ENCODE measurements at regions not wholly inside any gene's neighbourhood (a gene's known extent, or its start where the extent isn't known, plus 50 kb on each side); places are given as distances from the start of the nearest gene placed in this dataset.

DNA sequence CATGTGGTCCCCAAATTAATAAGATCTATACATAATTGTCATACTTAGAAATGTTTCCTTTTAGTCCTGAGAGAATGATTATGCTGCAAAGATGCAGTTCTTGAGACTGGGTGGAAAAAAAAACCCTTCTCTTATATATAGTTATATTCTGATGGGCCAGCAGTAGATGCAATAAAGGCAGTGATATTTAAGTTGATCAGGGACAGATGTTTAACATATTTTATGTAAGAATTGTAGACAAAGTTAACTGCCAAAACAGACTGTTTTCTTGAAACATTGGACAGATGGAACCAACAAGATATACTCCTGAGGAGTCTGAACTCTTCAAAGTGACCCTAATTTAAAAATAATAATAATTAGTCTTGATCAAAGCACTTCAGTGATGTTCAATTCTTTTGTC is 172.0 kb upstream of the LRIG1 start:
- H3K4me3 ChIP-seq (ENCODE audit: low read depth, low read length) = no peak overlapping the region
- TF ChIP-seq, protein P1, sequence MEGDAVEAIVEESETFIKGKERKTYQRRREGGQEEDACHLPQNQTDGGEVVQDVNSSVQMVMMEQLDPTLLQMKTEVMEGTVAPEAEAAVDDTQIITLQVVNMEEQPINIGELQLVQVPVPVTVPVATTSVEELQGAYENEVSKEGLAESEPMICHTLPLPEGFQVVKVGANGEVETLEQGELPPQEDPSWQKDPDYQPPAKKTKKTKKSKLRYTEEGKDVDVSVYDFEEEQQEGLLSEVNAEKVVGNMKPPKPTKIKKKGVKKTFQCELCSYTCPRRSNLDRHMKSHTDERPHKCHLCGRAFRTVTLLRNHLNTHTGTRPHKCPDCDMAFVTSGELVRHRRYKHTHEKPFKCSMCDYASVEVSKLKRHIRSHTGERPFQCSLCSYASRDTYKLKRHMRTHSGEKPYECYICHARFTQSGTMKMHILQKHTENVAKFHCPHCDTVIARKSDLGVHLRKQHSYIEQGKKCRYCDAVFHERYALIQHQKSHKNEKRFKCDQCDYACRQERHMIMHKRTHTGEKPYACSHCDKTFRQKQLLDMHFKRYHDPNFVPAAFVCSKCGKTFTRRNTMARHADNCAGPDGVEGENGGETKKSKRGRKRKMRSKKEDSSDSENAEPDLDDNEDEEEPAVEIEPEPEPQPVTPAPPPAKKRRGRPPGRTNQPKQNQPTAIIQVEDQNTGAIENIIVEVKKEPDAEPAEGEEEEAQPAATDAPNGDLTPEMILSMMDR (IDR thresholded peaks at IDR 0.05; ENCODE audit: borderline replicate concordance, insufficient read depth, low read depth, low read length) = no peak

GRCh38 chr3:66673293-66673692 is 172.5 kb upstream of the LRIG1 start:
- TF ChIP-seq, protein P1 (IDR thresholded peaks at IDR 0.05; ENCODE audit: borderline replicate concordance, insufficient read depth, low read depth, low read length) = no peak

GRCh38 chr3:66675366-66675765 is 174.5 kb upstream of the LRIG1 start:
- TF ChIP-seq, protein P1 (IDR thresholded peaks at IDR 0.05; ENCODE audit: borderline replicate concordance, insufficient read depth, low read depth, low read length) = no peak
- no peak overlapping the region for H3K4me3 ChIP-seq (ENCODE audit: low read depth, low read length)

More at GRCh38 chr3:66673293-66673692, 172.5 kb upstream of the LRIG1 start:
- H3K4me3 ChIP-seq (ENCODE audit: low read depth, low read length) = no peak overlapping the region

DNA sequence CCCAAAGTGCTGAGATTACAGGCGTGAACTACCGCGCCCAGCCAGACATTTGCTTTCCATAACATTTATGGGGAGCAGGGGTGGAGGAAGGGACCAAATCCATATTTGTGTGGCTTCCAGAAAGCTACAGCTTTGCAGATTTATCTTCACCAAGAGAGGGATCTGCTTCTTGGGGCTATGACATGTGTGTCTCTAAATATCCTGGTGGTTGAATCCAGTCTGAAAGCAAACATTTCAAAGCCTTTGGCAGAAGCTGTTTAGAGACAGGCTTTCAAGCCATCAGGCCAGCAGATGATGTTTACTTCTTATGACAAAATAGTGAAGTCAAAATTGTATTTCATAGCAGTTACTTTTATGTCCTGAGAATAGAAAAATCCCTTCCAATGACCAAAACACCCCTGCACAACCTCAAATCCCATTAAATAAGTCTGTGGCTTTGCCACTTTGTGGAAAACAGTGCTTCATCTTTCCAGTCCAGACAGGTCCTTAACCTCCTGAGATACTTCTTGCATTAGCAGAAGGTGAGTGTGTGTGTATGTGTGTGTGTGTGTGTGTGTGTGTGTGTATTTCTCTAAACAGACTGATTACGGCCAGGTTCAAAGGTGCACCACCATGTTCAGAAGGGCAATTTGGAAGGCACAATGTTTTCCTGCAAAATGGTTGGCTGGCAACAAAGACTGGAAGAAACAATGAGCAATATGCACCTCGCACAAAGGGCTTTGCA is 191.4 kb upstream of the LRIG1 start:
- no peak overlapping the region for H3K4me3 ChIP-seq (ENCODE audit: low read depth, low read length)
- TF ChIP-seq, protein P1 (IDR thresholded peaks at IDR 0.05; ENCODE audit: borderline replicate concordance, insufficient read depth, low read depth, low read length) = no peak

DNA sequence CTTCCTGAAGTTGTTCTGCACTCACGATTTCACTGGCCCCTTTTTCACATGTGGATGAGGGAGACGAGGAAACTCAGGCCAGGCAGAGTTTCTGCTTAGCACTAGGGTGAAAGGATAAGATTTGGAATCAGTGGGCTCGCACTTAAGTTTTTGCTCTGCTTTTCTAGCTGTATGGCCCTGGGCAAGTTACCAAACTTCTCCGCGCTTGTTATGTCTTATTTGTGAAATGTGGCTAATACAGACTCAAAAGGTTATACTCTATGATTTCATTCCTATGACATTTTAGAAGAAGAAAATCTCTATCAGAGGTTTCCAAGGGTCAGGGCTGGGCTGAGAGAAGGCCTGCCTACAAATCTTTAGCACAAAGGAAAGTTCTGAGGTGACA is 191.9 kb upstream of the LRIG1 start:
- no peak overlapping the region for H3K4me3 ChIP-seq (ENCODE audit: low read depth, low read length)
- TF ChIP-seq, protein P1 (IDR thresholded peaks at IDR 0.05; ENCODE audit: borderline replicate concordance, insufficient read depth, low read depth, low read length) = no peak

DNA sequence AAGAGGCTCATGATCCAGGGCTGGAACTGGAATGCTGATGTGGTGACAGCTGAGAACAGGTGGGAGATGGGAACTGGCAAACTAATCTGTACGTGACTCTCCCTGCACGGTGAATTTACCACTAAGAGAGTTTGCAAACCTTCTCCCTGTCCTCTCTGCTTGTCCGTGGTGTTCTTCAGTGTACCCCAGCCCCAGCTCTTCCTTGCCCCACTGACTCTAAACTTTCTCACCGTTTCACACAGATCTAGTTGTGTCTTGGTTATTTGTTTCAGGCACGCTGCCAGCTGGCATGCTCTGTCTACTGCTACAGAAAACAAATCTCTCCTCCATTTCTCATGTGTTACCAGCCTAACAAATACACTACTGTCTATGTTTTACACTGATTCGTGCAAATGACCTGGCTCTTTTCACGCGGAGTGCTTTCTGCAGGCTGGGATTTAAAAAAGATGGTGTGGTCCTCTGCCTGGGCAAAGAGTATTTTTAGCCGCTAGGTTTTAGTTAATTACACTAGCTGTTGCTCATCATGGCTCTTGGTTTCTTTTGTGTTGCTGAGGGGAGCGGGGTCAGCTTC is 192.7 kb upstream of the LRIG1 start:
- TF ChIP-seq, protein P1 (IDR thresholded peaks at IDR 0.05; ENCODE audit: borderline replicate concordance, insufficient read depth, low read depth, low read length) = no peak
- no peak overlapping the region for H3K4me3 ChIP-seq (ENCODE audit: low read depth, low read length)

- TF ChIP-seq, protein P1 (IDR thresholded peaks at IDR 0.05; ENCODE audit: borderline replicate concordance, insufficient read depth, low read depth, low read length) = no peak
- no peak overlapping the region for H3K4me3 ChIP-seq (ENCODE audit: low read depth, low read length)
Measured at GRCh38 chr3:66702126-66702525, 201.3 kb upstream of the LRIG1 start.

All from GM12875 (cell line).